Fibroblast of villous mesenchyme (primary cell): ENCODE measurements at regions not wholly inside any gene's neighbourhood (a gene's known extent, or its start where the extent isn't known, plus 50 kb on each side); places are given as distances from the start of the nearest gene placed in this dataset.
"Not testable (repeated sequence)": the region's sequence is repeated elsewhere in the genome, so short reads cannot be mapped to it uniquely, and the experiment has no call there.

ENCODE experiments used
- DNase-seq: peaks from one replicate; pipeline ENCODE4 v3.0.0-alpha.2; 2010; ENCODE audit warnings: low read depth
- H3K4me3 ChIP-seq: 2 replicates; pipeline ENCODE4 v1.5.1; 2011; ENCODE audit warnings: low read depth, mild to moderate bottlenecking, low read length
- CTCF ChIP-seq: IDR thresholded peaks from 2 replicates; pipeline ENCODE4 v1.5.1; 2012; ENCODE audit warnings: low read depth, mild to moderate bottlenecking, low read length; ENCODE audit not compliant: insufficient read depth

DNA sequence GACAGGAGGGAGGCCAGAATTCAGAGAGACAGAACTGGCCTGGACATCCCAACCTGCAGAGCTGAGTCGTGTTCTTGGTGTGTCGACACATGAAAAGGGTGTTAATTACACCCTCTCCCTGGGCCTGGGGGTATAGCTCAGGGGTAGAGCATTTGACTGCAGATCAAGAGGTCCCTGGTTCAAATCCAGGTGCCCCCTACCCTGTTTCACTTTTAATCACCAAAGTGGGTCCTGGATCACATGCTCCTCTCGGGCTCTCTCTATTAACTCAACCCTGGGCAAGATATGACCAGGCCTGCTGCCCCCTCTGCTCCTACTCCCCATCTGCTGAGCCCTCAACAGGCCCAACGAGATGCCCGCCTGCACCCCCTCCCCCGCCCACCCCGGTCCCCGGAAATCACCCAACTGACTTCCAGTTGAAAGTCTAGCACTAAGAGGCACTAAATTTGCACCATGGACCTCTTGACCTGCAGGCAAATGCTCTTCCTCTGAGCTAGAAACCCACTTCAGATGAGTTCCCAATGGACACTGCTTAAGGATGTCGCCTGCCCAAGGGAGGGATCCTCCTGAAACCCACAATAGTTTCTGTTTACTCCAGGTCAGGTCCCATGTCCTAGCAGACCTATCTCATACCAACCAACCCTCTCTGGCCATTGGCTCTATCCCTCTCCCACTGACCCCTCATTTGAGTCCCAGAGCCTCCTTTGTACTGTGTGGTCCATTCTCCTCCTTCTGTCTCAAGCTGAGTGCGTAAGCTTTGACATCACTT is 137.6 kb downstream of the ZNF467 start:
- no peak for TF ChIP-seq CTCF
- DNase-seq = peak; percentile 1
- no peak overlapping the region for H3K4me3 ChIP-seq

GRCh38 chr7:149633976-149634945 is 136.7 kb upstream of the ZNF746 start:
- no peak for TF ChIP-seq CTCF
- no peak overlapping the region for H3K4me3 ChIP-seq
- DNase-seq = no peak

- DNase-seq, H3K4me3 ChIP-seq: not testable (repeated sequence)
Measured at GRCh38 chr7:149628361-149629149, 130.9 kb upstream of the ZNF746 start.

GRCh38 chr7:149627911-149628310 is 130.3 kb upstream of the ZNF746 start:
- no peak for TF ChIP-seq CTCF
- DNase-seq = no peak
- H3K4me3 ChIP-seq = no peak overlapping the region

- no peak overlapping the region for H3K4me3 ChIP-seq
- TF ChIP-seq CTCF = no peak
- no peak for DNase-seq
Measured at GRCh38 chr7:149626972-149627371, 129.4 kb upstream of the ZNF746 start.

DNA sequence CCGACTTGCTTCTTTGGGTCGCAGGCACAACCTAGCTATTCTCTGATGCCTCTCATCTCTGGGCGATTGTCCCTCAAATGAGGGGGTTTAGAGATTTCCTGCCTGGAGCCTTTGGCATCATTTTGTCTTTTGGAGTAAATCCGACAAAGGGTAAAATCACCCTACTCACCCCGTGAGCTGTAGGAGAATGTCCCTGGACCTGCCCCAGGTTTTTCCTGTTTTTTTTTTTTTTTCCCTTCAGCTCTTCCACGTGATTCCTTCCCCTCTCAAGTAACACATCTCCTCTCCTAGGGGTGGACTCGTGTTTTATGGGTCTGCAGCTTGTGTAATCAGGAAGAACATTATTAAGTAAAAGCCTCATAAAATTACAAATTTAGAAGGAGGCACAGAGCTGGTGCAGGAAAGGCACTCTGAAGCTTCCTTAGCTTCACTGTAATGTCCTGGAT is 128.4 kb upstream of the ZNF746 start:
- TF ChIP-seq CTCF = no peak
- DNase-seq = peak; percentile 88
- no peak overlapping the region for H3K4me3 ChIP-seq
